Hepatocyte (in vitro differentiated cells): ENCODE measurements at regions not wholly inside any gene's neighbourhood (a gene's known extent, or its start where the extent isn't known, plus 50 kb on each side); places are given as distances from the start of the nearest gene placed in this dataset.

Experiments
- DNase-seq: peaks from one replicate; pipeline ENCODE4 v3.0.0-alpha.2; 2016; ENCODE audit warnings: low spot score
- H2AFZ ChIP-seq: fragments of 200-600 bp; sonication (generic); 2 replicates; pipeline ENCODE4 v1.6.0; 2016; ENCODE audit warnings: antibody characterized with exemption, mild to moderate bottlenecking
- H3K27ac ChIP-seq: fragments of 200-600 bp; sonication (generic); 2 replicates; pipeline ENCODE4 v1.5.1; 2016; ENCODE audit warnings: mild to moderate bottlenecking
- H3K27me3 ChIP-seq: fragments of 200-600 bp; sonication (generic); 2 replicates; pipeline ENCODE4 v1.6.1; 2016
- H3K36me3 ChIP-seq: fragments of 200-600 bp; sonication (generic); replicated peaks from 2 replicates; pipeline ENCODE4 v1.5.1; 2016; ENCODE audit warnings: low read depth; ENCODE audit not compliant: insufficient read depth
- H3K4me1 ChIP-seq: fragments of 200-600 bp; sonication (generic); 2 replicates; pipeline ENCODE4 v1.5.1; 2016; ENCODE audit warnings: mild to moderate bottlenecking, moderate library complexity; ENCODE audit not compliant: insufficient read depth
- H3K4me2 ChIP-seq: fragments of 200-600 bp; sonication (generic); 2 replicates; pipeline ENCODE4 v1.6.0; 2016
- H3K4me3 ChIP-seq: fragments of 200-600 bp; sonication (generic); 2 replicates; pipeline ENCODE4 v1.5.1; 2016; ENCODE audit warnings: mild to moderate bottlenecking
- H3K79me2 ChIP-seq: fragments of 200-600 bp; sonication (generic); 2 replicates; pipeline ENCODE4 v1.6.0; 2017; ENCODE audit warnings: mild to moderate bottlenecking
- H3K9me2 ChIP-seq: fragments of 200-600 bp; sonication (generic); replicated peaks from 2 replicates; pipeline ENCODE4 v1.6.0; 2017; ENCODE audit warnings: mild to moderate bottlenecking; ENCODE audit not compliant: insufficient read depth
- H3K9me3 ChIP-seq: fragments of 200-600 bp; sonication (generic); 2 replicates; pipeline ENCODE4 v1.5.1; 2016; ENCODE audit warnings: low read depth, mild to moderate bottlenecking
- H4K20me1 ChIP-seq: fragments of 200-600 bp; sonication (generic); 2 replicates; pipeline ENCODE4 v1.6.0; 2016; ENCODE audit warnings: mild to moderate bottlenecking; ENCODE audit not compliant: insufficient read depth, poor library complexity, severe bottlenecking
- EZH2 ChIP-seq: fragments of 200-600 bp; sonication (generic); IDR thresholded peaks from 2 replicates; pipeline ENCODE4 v1.6.1; 2016; ENCODE audit warnings: antibody characterized with exemption, mild to moderate bottlenecking, borderline replicate concordance
- EZH2phosphoT487 ChIP-seq: fragments of 200-600 bp; sonication (generic); IDR thresholded peaks from one replicate; pipeline ENCODE4 v1.6.1; 2018; ENCODE audit warnings: antibody characterized with exemption, mild to moderate bottlenecking, low read depth, moderate library complexity; ENCODE audit not compliant: unreplicated experiment, severe bottlenecking
- WGBS: methylation state at CpG from one replicate; pipeline ENCODE4 v1.1.6; 2016; ENCODE audit warnings: low lambda C conversion rate; ENCODE audit errors: missing lambda C conversion rate; 5-methylcytosine and 5-hydroxymethylcytosine counted together
- TF ChIP-seq, protein P1 (sequence below): fragments of 200-600 bp; sonication (generic); IDR thresholded peaks from 2 replicates; pipeline ENCODE4 v1.5.1; 2016; ENCODE audit warnings: antibody characterized with exemption, mild to moderate bottlenecking; ENCODE audit not compliant: poor library complexity

DNA sequence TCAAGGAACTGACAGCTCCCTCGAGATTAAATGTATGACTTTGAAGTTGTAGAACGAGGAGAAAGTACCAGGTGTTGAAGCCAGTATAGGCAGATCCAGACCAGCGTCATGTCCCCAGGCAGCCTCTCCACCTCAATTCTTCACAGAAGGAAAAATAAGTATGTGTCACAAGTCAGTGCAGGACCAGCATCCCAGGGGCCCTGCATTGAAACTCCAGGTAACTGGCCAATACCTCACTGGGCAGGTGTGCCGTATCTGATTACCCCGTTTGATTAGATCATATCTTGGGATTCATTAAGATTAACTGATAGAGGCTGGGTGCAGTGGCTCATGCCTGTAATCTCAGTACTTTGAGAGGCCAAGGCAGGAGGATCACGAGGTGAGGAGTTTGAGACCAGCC is 466.7 kb upstream of the B3GAT1 start:
- no peak for DNase-seq
- Histone ChIP-seq H3K9me3 (no peaks in the 10 kb centered on the region), H3K27ac (no peak overlapping the region), H4K20me1 (no peaks in the 10 kb centered on the region), H3K79me2 (no peaks in the 10 kb centered on the region), H2AFZ (no peak overlapping the region), H3K9me2 (no peaks in the 10 kb centered on the region), H3K4me1 (no peaks in the 10 kb centered on the region), H3K4me2 (no peak overlapping the region), H3K36me3 (no peaks in the 10 kb centered on the region), H3K4me3 (no peak overlapping the region), H3K27me3 (peaks cover 13% of the 10 kb centered on the region)
- WGBS = 70% methylated on average over 6 of the region's 6 CpGs
- TF ChIP-seq EZH2phosphoT487 = no peak
- TF ChIP-seq EZH2 = no peak
- TF ChIP-seq, protein P1, sequence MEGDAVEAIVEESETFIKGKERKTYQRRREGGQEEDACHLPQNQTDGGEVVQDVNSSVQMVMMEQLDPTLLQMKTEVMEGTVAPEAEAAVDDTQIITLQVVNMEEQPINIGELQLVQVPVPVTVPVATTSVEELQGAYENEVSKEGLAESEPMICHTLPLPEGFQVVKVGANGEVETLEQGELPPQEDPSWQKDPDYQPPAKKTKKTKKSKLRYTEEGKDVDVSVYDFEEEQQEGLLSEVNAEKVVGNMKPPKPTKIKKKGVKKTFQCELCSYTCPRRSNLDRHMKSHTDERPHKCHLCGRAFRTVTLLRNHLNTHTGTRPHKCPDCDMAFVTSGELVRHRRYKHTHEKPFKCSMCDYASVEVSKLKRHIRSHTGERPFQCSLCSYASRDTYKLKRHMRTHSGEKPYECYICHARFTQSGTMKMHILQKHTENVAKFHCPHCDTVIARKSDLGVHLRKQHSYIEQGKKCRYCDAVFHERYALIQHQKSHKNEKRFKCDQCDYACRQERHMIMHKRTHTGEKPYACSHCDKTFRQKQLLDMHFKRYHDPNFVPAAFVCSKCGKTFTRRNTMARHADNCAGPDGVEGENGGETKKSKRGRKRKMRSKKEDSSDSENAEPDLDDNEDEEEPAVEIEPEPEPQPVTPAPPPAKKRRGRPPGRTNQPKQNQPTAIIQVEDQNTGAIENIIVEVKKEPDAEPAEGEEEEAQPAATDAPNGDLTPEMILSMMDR = no peak

DNA sequence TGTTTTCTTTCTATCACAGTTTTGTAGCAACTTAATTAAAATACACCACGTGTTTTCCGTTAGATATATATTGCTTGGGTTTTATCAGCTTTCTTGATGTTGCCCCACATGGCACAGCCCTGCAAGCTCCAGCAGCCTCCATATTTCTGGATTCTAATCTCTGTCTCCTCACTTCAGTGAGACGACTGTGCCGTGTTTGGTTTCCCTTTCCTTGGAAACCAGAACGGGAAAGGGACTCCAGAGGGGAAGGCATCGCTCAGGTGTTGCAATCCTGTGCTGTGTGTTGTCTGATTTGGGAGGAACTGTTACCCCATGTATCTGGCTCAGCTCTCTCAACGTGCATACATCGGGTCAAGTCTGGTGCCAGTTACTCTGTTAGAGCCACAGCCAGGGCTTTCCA is 464.2 kb upstream of the B3GAT1 start:
- Histone ChIP-seq H3K4me1 (no peaks in the 10 kb centered on the region), H3K36me3 (no peaks in the 10 kb centered on the region), H4K20me1 (no peaks in the 10 kb centered on the region), H2AFZ (no peak overlapping the region), H3K27ac (no peak overlapping the region), H3K9me2 (no peaks in the 10 kb centered on the region), H3K27me3 (no peaks in the 10 kb centered on the region), H3K9me3 (no peaks in the 10 kb centered on the region), H3K79me2 (no peaks in the 10 kb centered on the region), H3K4me2 (no peak overlapping the region), H3K4me3 (no peak overlapping the region)
- TF ChIP-seq EZH2 (no peak), EZH2phosphoT487 (no peak)
- TF ChIP-seq, protein P1 = no peak
- DNase-seq = no peak
- 86% methylated on average over 8 of the region's 8 CpGs for WGBS

DNA sequence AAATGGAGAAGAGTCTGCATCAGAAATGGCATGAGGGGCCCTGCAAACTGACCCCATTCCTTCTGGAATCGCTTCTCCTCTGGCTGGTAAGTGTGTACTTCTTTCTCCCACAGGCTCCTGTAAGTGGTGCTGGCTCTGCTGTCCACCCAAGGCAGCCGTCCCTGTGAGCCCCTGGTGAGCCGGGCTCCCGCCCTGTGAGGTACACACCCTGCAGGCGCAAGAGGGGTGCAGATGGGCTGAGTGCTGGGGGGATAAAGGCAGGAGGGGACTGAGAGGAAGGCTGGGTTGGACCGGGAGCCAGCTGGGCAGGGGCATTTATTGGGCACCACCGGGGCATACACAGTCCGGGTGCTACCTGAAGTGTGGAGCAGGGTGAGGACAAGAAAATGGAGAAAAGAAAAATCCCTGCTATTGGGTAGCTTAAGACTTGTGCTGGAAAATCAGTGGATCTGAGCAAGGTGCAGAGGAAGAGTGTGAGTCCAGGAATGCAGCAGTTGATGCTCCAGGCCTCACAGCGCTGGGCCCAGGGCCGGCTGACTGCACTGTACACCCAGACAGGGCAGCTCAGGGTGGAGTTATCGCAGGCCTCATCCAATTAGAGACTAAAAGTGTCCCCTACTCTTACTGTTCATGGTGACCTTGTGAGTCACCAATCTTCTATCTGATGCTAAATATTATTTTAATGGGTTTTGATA is 455.1 kb upstream of the B3GAT1 start:
- Histone ChIP-seq H3K27me3 (no peaks in the 10 kb centered on the region), H3K4me3 (no peak overlapping the region), H3K4me2 (no peak overlapping the region), H3K4me1 (no peaks in the 10 kb centered on the region), H3K9me3 (no peaks in the 10 kb centered on the region), H3K36me3 (no peaks in the 10 kb centered on the region), H3K9me2 (no peaks in the 10 kb centered on the region), H4K20me1 (no peaks in the 10 kb centered on the region), H3K79me2 (no peaks in the 10 kb centered on the region), H2AFZ (no peak overlapping the region), H3K27ac (no peak overlapping the region)
- WGBS = 93% methylated on average over 11 of the region's 11 CpGs
- no peak for DNase-seq
- TF ChIP-seq EZH2phosphoT487 (no peak), EZH2 (no peak)
- TF ChIP-seq, protein P1 = no peak
